ENCODE measurements at regions not wholly inside any gene's neighbourhood (a gene's known extent, or its start where the extent isn't known, plus 50 kb on each side); places are given as distances from the start of the nearest gene placed in this dataset.

- DNase-seq = no peak
These were observed 1043.2 kb downstream of the BRINP3 start for GRCh38 chr1:189434461-189434860.

GRCh38 chr1:189435398-189435797 lies 1042.3 kb downstream of the BRINP3 start:
- DNase-seq = no peak

GRCh38 chr1:189438808-189439207 lies 1038.9 kb downstream of the BRINP3 start:
- DNase-seq = no peak

GRCh38 chr1:189463166-189463565 lies 1014.5 kb downstream of the BRINP3 start:
- DNase-seq = no peak

GRCh38 chr1:189496768-189497167 lies 980.9 kb downstream of the BRINP3 start:
- peak in 2 of 3 experiments; percentile 9 to 63 for DNase-seq

GRCh38 chr1:189499736-189500135 lies 977.9 kb downstream of the BRINP3 start:
- no peak for DNase-seq

- DNase-seq = no peak
These were observed 976.9 kb downstream of the BRINP3 start for GRCh38 chr1:189500778-189501177.

- DNase-seq = no peak
These were observed 966.8 kb downstream of the BRINP3 start for GRCh38 chr1:189510827-189511226.

GRCh38 chr1:189513091-189513490 lies 964.6 kb downstream of the BRINP3 start:
- DNase-seq = no peak

GRCh38 chr1:189522441-189522840 lies 955.2 kb downstream of the BRINP3 start:
- DNase-seq = no peak

GRCh38 chr1:189524501-189524900 lies 953.2 kb downstream of the BRINP3 start:
- no peak for DNase-seq

- DNase-seq = no peak
These were observed 947.5 kb downstream of the BRINP3 start for GRCh38 chr1:189530162-189530561.

GRCh38 chr1:189538271-189538670 lies 939.4 kb downstream of the BRINP3 start:
- DNase-seq = no peak

- no peak for DNase-seq
These were observed 927.2 kb downstream of the BRINP3 start for GRCh38 chr1:189550498-189550897.

- no peak for DNase-seq
These were observed 913.9 kb downstream of the BRINP3 start for GRCh38 chr1:189563784-189564183.

GRCh38 chr1:189567890-189568289 lies 909.8 kb downstream of the BRINP3 start:
- peak in 1 of 3 experiments; percentile 12 for DNase-seq

GRCh38 chr1:189596197-189596596 lies 881.5 kb downstream of the BRINP3 start:
- DNase-seq = no peak

GRCh38 chr1:189597083-189597482 lies 880.6 kb downstream of the BRINP3 start:
- DNase-seq = peak in 2 of 3 experiments; percentile 64 to 94

GRCh38 chr1:189605226-189605625 lies 872.4 kb downstream of the BRINP3 start:
- no peak for DNase-seq

GRCh38 chr1:189606047-189606446 lies 871.6 kb downstream of the BRINP3 start:
- DNase-seq = no peak

- no peak for DNase-seq
These were observed 870.7 kb downstream of the BRINP3 start for GRCh38 chr1:189606795-189607476.

GRCh38 chr1:189607477-189608096 lies 870.1 kb downstream of the BRINP3 start:
- no peak for DNase-seq

GRCh38 chr1:189609167-189609566 lies 868.5 kb downstream of the BRINP3 start:
- DNase-seq = no peak

- DNase-seq = no peak
These were observed 860.8 kb downstream of the BRINP3 start for GRCh38 chr1:189616893-189617292.
